T-cell (primary cell): ENCODE measurements at regions not wholly inside any gene's neighbourhood (a gene's known extent, or its start where the extent isn't known, plus 50 kb on each side); places are given as distances from the start of the nearest gene placed in this dataset.

Experiments used
- ATAC-seq, 4 experiments: fragments of 200-7000 bp in 3 of 4; fragments of 150-1000 bp in 1 of 4; cut with Tn5 transposase; replicated peaks in 1 of 4; 1 replicate in 3 of 4; 2 replicates in 1 of 4; pipeline ENCODE4 v1.10.0; 2021; ENCODE audit warnings: moderate library complexity in 3 of 4, mild to moderate bottlenecking in 2 of 4, moderate number of reproducible peaks in 1 of 4
- CTCF ChIA-PET, 2 donors: fragments of 300-600 bp; sonication (Branson Sonifier 250); formaldehyde crosslinking; loops; one replicate each; lab custom pipeline; 2022; ENCODE audit warnings: antibody characterized with exemption in 2 of 2; lab: Charles Lee
- POLR2A ChIA-PET, 2 donors: fragments of 300-600 bp; sonication (Branson Sonifier 250); formaldehyde crosslinking; loops; one replicate each; lab custom pipeline; 2022; ENCODE audit warnings: antibody characterized with exemption in 2 of 2; lab: Charles Lee
- DNase-seq, 35 experiments: peaks; one replicate each; pipeline versions ENCODE4 v3.0.0 to v3.0.0-alpha.2; 2013 to 2023
- H3K27ac ChIP-seq: one replicate; pipeline ENCODE4 v1.5.1; 2013; ENCODE audit warnings: low read length
- H3K27me3 ChIP-seq, 2 experiments: replicated peaks in 1 of 2; 1 replicate in 1 of 2; 2 replicates in 1 of 2; pipeline versions ENCODE4 v1.6.1 to v1.7.0; 2013; ENCODE audit warnings: low read length in 1 of 2, mixed read lengths in 1 of 2; ENCODE audit not compliant: control insufficient read depth in 2 of 2, insufficient read depth in 2 of 2; ENCODE audit errors: extremely low read depth in 1 of 2
- H3K36me3 ChIP-seq, 2 donors: 1 replicate in 1 of 2; 2 replicates in 1 of 2; pipeline versions ENCODE4 v1.6.1 to v1.7.0; 2013; ENCODE audit warnings: low read length in 1 of 2; ENCODE audit not compliant: control insufficient read depth in 2 of 2, insufficient read depth in 1 of 2; ENCODE audit errors: extremely low read depth in 1 of 2
- H3K4me1 ChIP-seq, 2 experiments: 1 replicate in 1 of 2; 2 replicates in 1 of 2; pipeline versions ENCODE4 v1.6.1 to v1.7.0; 2013; ENCODE audit warnings: low read length in 2 of 2, mixed read lengths in 1 of 2; ENCODE audit not compliant: insufficient read depth in 2 of 2, control insufficient read depth in 1 of 2; ENCODE audit errors: extremely low read depth in 1 of 2
- H3K4me3 ChIP-seq, 2 donors: 1 replicate in 1 of 2; 2 replicates in 1 of 2; pipeline versions ENCODE4 v1.5.1 to v1.7.0; 2013; ENCODE audit warnings: mild to moderate bottlenecking in 2 of 2, low read length in 1 of 2, moderate library complexity in 1 of 2; ENCODE audit not compliant: control insufficient read depth in 1 of 2; ENCODE audit errors: extremely low read depth in 1 of 2
- H3K9me3 ChIP-seq: 2 replicates; pipeline ENCODE4 v1.7.0; 2013
- H3K27ac Mint-ChIP-seq, 2 donors: one replicate each; pipeline ENCODE4 v1.8.0; 2020 to 2021; ENCODE audit warnings: mild to moderate bottlenecking in 2 of 2, mixed read lengths in 2 of 2
- H3K27me3 Mint-ChIP-seq, 2 donors: one replicate each; pipeline ENCODE4 v1.8.0; 2021 to 2022; ENCODE audit warnings: mixed read lengths in 2 of 2
- H3K36me3 Mint-ChIP-seq: one replicate; pipeline ENCODE4 v1.8.0; 2021; ENCODE audit warnings: mixed read lengths
- H3K4me1 Mint-ChIP-seq, 3 donors: one replicate each; pipeline ENCODE4 v1.8.0; 2020 to 2022; ENCODE audit warnings: mixed read lengths in 3 of 3, mild to moderate bottlenecking in 1 of 3
- H3K4me3 Mint-ChIP-seq, 3 donors: one replicate each; pipeline ENCODE4 v1.8.0; 2020 to 2022; ENCODE audit warnings: mild to moderate bottlenecking in 3 of 3, mixed read lengths in 3 of 3, moderate library complexity in 3 of 3
- H3K9me3 Mint-ChIP-seq, 3 donors: one replicate each; pipeline ENCODE4 v1.8.0; 2020 to 2022; ENCODE audit warnings: mixed read lengths in 3 of 3
- WGBS: methylation state at CpG from one replicate; pipeline ENCODE4 v1.1.5; 2013; ENCODE audit warnings: missing lambda C conversion rate; ENCODE audit not compliant: insufficient coverage; 5-methylcytosine and 5-hydroxymethylcytosine counted together

GRCh38 chr4:45036677-45037076 lies 310.3 kb upstream of the GNPDA2 start:
- H3K4me1 Mint-ChIP-seq, result no peaks in the 10 kb centered on the region
- H3K27me3 Mint-ChIP-seq, result no peaks in the 10 kb centered on the region
- peaks cover 2 to 11% (median 4%) of the 10 kb centered on the region in 3 donors for H3K9me3 Mint-ChIP-seq
- Histone ChIP-seq H3K27ac (no peak overlapping the region), H3K4me1 (no peaks in the 10 kb centered on the region), H3K4me3 (no peak overlapping the region), H3K27me3 (no peaks in the 10 kb centered on the region), H3K36me3 (no peaks in the 10 kb centered on the region), H3K9me3 (no peaks in the 10 kb centered on the region)
- ChIA-PET CTCF (no interaction called here), POLR2A (interaction anchor here (0.6 to 0.7 kb wide), 2 partner anchors 11 to 39 kb away, joined by 4 to 6 read pairs; no protein-coding TSS in a partner anchor)
- H3K4me3 Mint-ChIP-seq, result no peak overlapping the region
- no peaks in the 10 kb centered on the region for H3K36me3 Mint-ChIP-seq
- WGBS, result no CpG with 5 or more reads among the region's 2 CpGs
- ATAC-seq (no peak), DNase-seq (no peak)
- no peak overlapping the region for H3K27ac Mint-ChIP-seq

- Histone ChIP-seq H3K4me3 (no peak overlapping the region), H3K27me3 (no peaks in the 10 kb centered on the region), H3K36me3 (no peaks in the 10 kb centered on the region), H3K9me3 (no peaks in the 10 kb centered on the region), H3K4me1 (no peaks in the 10 kb centered on the region), H3K27ac (no peak overlapping the region)
- H3K36me3 Mint-ChIP-seq, result no peaks in the 10 kb centered on the region
- WGBS, result 100% methylated on average over 1 of the region's 5 CpGs
- ChIA-PET POLR2A (no interaction called here), CTCF (no interaction called here)
- H3K27me3 Mint-ChIP-seq, result no peaks in the 10 kb centered on the region
- peaks cover 4 to 14% (median 7%) of the 10 kb centered on the region in 3 donors for H3K9me3 Mint-ChIP-seq
- no peak overlapping the region for H3K4me3 Mint-ChIP-seq
- no peak for ATAC-seq
- DNase-seq, result no peak
- H3K27ac Mint-ChIP-seq, result no peak overlapping the region
- H3K4me1 Mint-ChIP-seq, result no peaks in the 10 kb centered on the region
Observed at GRCh38 chr4:45033676-45034419, 307.5 kb upstream of the GNPDA2 start.

GRCh38 chr4:45030059-45030458 lies 303.7 kb upstream of the GNPDA2 start:
- H3K9me3 Mint-ChIP-seq, result peaks cover 6 to 15% (median 7%) of the 10 kb centered on the region in 3 donors
- DNase-seq, result no peak
- ChIA-PET CTCF (no interaction called here), POLR2A (no interaction called here)
- no peak overlapping the region for H3K27ac ChIP-seq
- H3K9me3 ChIP-seq, result no peaks in the 10 kb centered on the region
- H3K27me3 Mint-ChIP-seq, result no peaks in the 10 kb centered on the region
- no CpG with 5 or more reads among the region's 1 CpG for WGBS
- no peak overlapping the region for H3K4me3 Mint-ChIP-seq
- H3K27me3 ChIP-seq, result no peaks in the 10 kb centered on the region
- H3K4me1 ChIP-seq, result no peaks in the 10 kb centered on the region
- H3K27ac Mint-ChIP-seq, result no peak overlapping the region
- no peaks in the 10 kb centered on the region for H3K36me3 Mint-ChIP-seq
- no peak overlapping the region for H3K4me3 ChIP-seq
- H3K36me3 ChIP-seq, result no peaks in the 10 kb centered on the region
- no peak for ATAC-seq
- H3K4me1 Mint-ChIP-seq, result no peaks in the 10 kb centered on the region

GRCh38 chr4:45007508-45007907 lies 281.2 kb upstream of the GNPDA2 start:
- no peaks in the 10 kb centered on the region for H3K27me3 ChIP-seq
- H3K27ac ChIP-seq, result no peak overlapping the region
- Mint-ChIP-seq H3K27ac (no peak overlapping the region), H3K36me3 (no peaks in the 10 kb centered on the region), H3K4me3 (no peak overlapping the region), H3K27me3 (no peaks in the 10 kb centered on the region), H3K9me3 (peaks cover 4 to 12% (median 8%) of the 10 kb centered on the region in 3 donors), H3K4me1 (no peaks in the 10 kb centered on the region)
- H3K36me3 ChIP-seq, result no peaks in the 10 kb centered on the region
- H3K4me1 ChIP-seq, result no peaks in the 10 kb centered on the region
- ChIA-PET POLR2A (no interaction called here), CTCF (no interaction called here)
- 86% methylated on average over 1 of the region's 3 CpGs for WGBS
- peaks cover 2% of the 10 kb centered on the region for H3K9me3 ChIP-seq
- no peak overlapping the region for H3K4me3 ChIP-seq
- ATAC-seq, result no peak
- no peak for DNase-seq

- Histone ChIP-seq H3K27ac (no peak overlapping the region), H3K36me3 (no peaks in the 10 kb centered on the region), H3K27me3 (no peaks in the 10 kb centered on the region), H3K4me3 (no peak overlapping the region), H3K9me3 (peaks cover 2% of the 10 kb centered on the region), H3K4me1 (no peaks in the 10 kb centered on the region)
- Mint-ChIP-seq H3K27ac (no peak overlapping the region), H3K4me3 (no peak overlapping the region), H3K4me1 (no peaks in the 10 kb centered on the region), H3K36me3 (no peaks in the 10 kb centered on the region), H3K9me3 (peaks cover 4 to 13% (median 10%) of the 10 kb centered on the region in 3 donors), H3K27me3 (no peaks in the 10 kb centered on the region)
- POLR2A ChIA-PET, result no interaction called here
- ATAC-seq (no peak), DNase-seq (no peak)
- CTCF ChIA-PET, result no interaction called here
Observed at GRCh38 chr4:45006078-45006477, 279.7 kb upstream of the GNPDA2 start.

DNA sequence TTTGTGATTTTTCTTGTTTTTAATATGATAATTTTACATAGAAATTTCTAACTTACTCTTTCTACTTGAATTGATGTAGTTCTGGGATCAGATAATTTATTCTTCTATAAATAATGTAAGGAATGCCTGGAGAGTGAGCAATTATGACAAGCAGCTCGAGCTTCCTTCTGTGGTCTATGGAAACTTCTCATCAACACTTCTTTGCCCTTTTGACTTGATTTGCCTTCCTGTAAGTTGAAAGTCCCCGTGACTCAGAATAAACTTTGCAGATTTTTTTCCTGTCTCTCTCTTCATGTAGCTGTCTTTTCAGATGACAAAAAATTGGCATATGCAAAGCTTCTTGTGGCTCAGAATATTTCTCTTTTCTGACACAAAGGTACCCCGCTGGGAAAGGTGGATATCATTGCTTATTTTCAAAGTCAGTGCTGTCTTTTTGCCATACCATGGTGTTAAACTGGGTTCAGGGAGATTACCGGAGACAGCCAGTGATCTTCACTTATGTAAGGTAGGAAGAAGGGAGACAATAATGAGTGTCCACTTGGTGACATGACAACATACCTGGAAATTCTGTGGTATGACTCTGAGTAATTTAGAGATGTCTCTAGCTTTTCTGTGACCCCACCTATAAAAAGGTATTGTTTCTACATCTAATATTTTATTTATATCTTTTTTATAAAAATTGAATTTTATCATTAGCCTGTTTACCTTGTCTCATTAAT lies 278.6 kb upstream of the GNPDA2 start:
- no peaks in the 10 kb centered on the region for H3K36me3 ChIP-seq
- Mint-ChIP-seq H3K36me3 (no peaks in the 10 kb centered on the region), H3K27me3 (no peaks in the 10 kb centered on the region), H3K9me3 (peaks cover 6 to 10% (median 8%) of the 10 kb centered on the region in 3 donors), H3K4me1 (no peaks in the 10 kb centered on the region), H3K27ac (no peak overlapping the region), H3K4me3 (no peak overlapping the region)
- 67% methylated on average over 2 of the region's 4 CpGs for WGBS
- no peak for DNase-seq
- CTCF ChIA-PET, result no interaction called here
- no peaks in the 10 kb centered on the region for H3K9me3 ChIP-seq
- H3K4me1 ChIP-seq, result no peaks in the 10 kb centered on the region
- H3K27me3 ChIP-seq, result no peaks in the 10 kb centered on the region
- H3K27ac ChIP-seq, result no peak overlapping the region
- no peak overlapping the region for H3K4me3 ChIP-seq
- POLR2A ChIA-PET, result no interaction called here
- no peak for ATAC-seq
